ENCODE measurements at regions not wholly inside any gene's neighbourhood (a gene's known extent, or its start where the extent isn't known, plus 50 kb on each side); places are given as distances from the start of the nearest gene placed in this dataset.

- TF ChIP-seq POLR2A (IDR thresholded peaks at IDR 0.05) (no peak), CTCF (IDR thresholded peaks at IDR 0.05) (no peak)
Measured at GRCh38 chr1:214864896-214865688, 217.4 kb upstream of the KCNK2 start.

All from heart left ventricle (tissue), 13 donors.